Ovary (tissue), 3 donors: ENCODE measurements at regions not wholly inside any gene's neighbourhood (a gene's known extent, or its start where the extent isn't known, plus 50 kb on each side); places are given as distances from the start of the nearest gene placed in this dataset.

Experiments
- POLR2A ChIP-seq: fragments of 450-650 bp; IDR thresholded peaks from one replicate; pipeline ENCODE4 v1.6.1; 2017; ENCODE audit warnings: antibody characterized with exemption, mild to moderate bottlenecking, moderate library complexity
- TF ChIP-seq, protein P1 (sequence below), 3 donors: fragments of 450-650 bp in 2 of 3; fragments of 200-600 bp in 1 of 3; IDR thresholded peaks; one replicate each; pipeline versions ENCODE4 v1.5.1 to v1.8.0; 2016 to 2022; ENCODE audit warnings: antibody characterized with exemption in 3 of 3, mild to moderate bottlenecking in 1 of 3
- donor health status: DM: no; HTN: no; CAD: no.

DNA sequence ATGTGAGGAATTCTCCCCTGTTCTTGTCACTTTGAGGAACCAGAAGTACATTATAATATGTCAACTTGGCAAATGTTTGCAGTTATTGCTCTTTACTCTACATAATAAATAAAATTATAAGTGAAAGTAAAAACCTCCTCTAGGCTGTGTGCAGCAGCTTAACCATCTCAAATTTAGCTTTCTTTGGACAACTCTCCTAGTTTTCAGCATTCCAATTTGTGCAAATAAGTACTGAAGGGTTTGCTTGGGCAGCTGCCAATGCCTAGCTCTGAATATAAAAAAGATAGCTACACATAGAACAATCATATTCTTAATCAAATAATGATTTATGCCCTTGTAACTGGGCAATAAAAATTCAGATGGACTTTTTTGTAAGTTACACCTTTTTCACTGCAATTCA lies 82.5 kb downstream of the GASK1B start:
- TF ChIP-seq, protein P1, sequence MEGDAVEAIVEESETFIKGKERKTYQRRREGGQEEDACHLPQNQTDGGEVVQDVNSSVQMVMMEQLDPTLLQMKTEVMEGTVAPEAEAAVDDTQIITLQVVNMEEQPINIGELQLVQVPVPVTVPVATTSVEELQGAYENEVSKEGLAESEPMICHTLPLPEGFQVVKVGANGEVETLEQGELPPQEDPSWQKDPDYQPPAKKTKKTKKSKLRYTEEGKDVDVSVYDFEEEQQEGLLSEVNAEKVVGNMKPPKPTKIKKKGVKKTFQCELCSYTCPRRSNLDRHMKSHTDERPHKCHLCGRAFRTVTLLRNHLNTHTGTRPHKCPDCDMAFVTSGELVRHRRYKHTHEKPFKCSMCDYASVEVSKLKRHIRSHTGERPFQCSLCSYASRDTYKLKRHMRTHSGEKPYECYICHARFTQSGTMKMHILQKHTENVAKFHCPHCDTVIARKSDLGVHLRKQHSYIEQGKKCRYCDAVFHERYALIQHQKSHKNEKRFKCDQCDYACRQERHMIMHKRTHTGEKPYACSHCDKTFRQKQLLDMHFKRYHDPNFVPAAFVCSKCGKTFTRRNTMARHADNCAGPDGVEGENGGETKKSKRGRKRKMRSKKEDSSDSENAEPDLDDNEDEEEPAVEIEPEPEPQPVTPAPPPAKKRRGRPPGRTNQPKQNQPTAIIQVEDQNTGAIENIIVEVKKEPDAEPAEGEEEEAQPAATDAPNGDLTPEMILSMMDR (IDR thresholded peaks at IDR 0.05) = no peak
- no peak for TF ChIP-seq POLR2A
